Stomach (tissue), 4 donors: ENCODE measurements at regions not wholly inside any gene's neighbourhood (a gene's known extent, or its start where the extent isn't known, plus 50 kb on each side); places are given as distances from the start of the nearest gene placed in this dataset.

Experiments used
- EP300 ChIP-seq: sonication (generic); formaldehyde crosslinking; IDR thresholded peaks from one replicate; pipeline ENCODE4 v1.6.1; 2017; ENCODE audit warnings: antibody characterized with exemption
- POLR2A ChIP-seq, 4 donors: fragments of 450-650 bp; IDR thresholded peaks; one replicate each; pipeline ENCODE4 v1.6.1; 2016; ENCODE audit warnings: antibody characterized with exemption in 4 of 4, control low read depth in 2 of 4, mild to moderate bottlenecking in 1 of 4, moderate library complexity in 1 of 4
- POLR2AphosphoS5 ChIP-seq, 3 donors: sonication (generic); formaldehyde crosslinking; IDR thresholded peaks; one replicate each; pipeline ENCODE4 v1.6.1; 2016; ENCODE audit warnings: antibody characterized with exemption in 3 of 3
- TF ChIP-seq, protein P1 (sequence below), 7 experiments: fragments of 450-650 bp in 4 of 7; fragments of 200-600 bp in 3 of 7; sonication (generic) in 3 of 7; IDR thresholded peaks; one replicate each; pipeline ENCODE4 v1.5.1; 2016 to 2019; ENCODE audit warnings: antibody characterized with exemption in 7 of 7, control low read depth in 2 of 7, mild to moderate bottlenecking in 1 of 7

DNA sequence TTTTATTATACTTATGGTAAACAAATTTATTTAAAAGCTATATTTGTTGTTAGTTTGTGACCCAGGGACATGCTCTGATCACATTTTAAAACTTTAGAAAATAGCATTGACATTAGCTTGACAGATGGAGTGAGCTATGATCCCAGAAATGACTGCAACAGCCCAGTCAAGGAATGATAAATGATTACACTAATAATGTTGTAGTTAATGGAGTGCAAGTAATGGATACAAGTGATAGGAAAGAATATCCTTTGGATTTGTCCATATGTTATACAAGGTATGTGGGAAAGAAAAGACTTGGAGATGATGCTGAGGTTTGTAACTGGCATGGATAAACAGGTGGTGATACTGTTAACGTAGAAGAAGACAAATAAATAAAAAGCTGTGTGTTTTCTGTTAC is 1908.7 kb downstream of the MRPL39 start:
- TF ChIP-seq, protein P1, sequence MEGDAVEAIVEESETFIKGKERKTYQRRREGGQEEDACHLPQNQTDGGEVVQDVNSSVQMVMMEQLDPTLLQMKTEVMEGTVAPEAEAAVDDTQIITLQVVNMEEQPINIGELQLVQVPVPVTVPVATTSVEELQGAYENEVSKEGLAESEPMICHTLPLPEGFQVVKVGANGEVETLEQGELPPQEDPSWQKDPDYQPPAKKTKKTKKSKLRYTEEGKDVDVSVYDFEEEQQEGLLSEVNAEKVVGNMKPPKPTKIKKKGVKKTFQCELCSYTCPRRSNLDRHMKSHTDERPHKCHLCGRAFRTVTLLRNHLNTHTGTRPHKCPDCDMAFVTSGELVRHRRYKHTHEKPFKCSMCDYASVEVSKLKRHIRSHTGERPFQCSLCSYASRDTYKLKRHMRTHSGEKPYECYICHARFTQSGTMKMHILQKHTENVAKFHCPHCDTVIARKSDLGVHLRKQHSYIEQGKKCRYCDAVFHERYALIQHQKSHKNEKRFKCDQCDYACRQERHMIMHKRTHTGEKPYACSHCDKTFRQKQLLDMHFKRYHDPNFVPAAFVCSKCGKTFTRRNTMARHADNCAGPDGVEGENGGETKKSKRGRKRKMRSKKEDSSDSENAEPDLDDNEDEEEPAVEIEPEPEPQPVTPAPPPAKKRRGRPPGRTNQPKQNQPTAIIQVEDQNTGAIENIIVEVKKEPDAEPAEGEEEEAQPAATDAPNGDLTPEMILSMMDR (IDR thresholded peaks at IDR 0.05), result no peak
- no peak for TF ChIP-seq POLR2A (IDR thresholded peaks at IDR 0.05)
- no peak for TF ChIP-seq POLR2AphosphoS5 (IDR thresholded peaks at IDR 0.05)
- no peak for TF ChIP-seq EP300
